ENCODE measurements at regions not wholly inside any gene's neighbourhood (a gene's known extent, or its start where the extent isn't known, plus 50 kb on each side); places are given as distances from the start of the nearest gene placed in this dataset.
"Not testable (repeated sequence)": the region's sequence is repeated elsewhere in the genome, so short reads cannot be mapped to it uniquely, and the experiment has no call there.

DNA sequence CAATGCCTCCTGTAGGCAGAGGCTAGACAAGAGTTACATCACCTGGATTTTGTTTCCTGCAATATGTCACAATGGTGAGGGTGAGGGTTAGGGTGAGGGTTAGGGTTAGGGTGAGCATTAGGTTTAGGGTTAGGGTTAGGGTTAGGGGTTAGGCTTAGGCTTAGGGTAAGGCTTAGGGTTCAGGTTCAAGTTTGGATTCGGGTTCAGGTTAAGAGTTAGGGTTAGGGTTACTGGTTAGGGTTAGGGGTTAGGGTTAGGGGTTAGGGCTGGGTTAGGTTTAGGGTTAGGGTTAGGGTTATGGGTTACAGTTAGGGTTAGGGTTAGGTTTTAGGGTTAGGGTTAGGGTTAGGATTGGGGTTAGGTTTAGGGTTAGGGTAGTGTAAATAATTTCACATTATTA is 138.7 kb upstream of the FRG2B start:
- TF ChIP-seq, protein P1, sequence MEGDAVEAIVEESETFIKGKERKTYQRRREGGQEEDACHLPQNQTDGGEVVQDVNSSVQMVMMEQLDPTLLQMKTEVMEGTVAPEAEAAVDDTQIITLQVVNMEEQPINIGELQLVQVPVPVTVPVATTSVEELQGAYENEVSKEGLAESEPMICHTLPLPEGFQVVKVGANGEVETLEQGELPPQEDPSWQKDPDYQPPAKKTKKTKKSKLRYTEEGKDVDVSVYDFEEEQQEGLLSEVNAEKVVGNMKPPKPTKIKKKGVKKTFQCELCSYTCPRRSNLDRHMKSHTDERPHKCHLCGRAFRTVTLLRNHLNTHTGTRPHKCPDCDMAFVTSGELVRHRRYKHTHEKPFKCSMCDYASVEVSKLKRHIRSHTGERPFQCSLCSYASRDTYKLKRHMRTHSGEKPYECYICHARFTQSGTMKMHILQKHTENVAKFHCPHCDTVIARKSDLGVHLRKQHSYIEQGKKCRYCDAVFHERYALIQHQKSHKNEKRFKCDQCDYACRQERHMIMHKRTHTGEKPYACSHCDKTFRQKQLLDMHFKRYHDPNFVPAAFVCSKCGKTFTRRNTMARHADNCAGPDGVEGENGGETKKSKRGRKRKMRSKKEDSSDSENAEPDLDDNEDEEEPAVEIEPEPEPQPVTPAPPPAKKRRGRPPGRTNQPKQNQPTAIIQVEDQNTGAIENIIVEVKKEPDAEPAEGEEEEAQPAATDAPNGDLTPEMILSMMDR (conservative IDR thresholded peaks at IDR 0.05; ENCODE audit: low read length), result not testable (repeated sequence)
- TF ChIP-seq EZH2phosphoT487 (IDR thresholded peaks at IDR 0.05; ENCODE audit: borderline replicate concordance, low read depth, low read length), result not testable (repeated sequence)

All from OCI-LY7 (cell line).